ENCODE measurements at regions not wholly inside any gene's neighbourhood (a gene's known extent, or its start where the extent isn't known, plus 50 kb on each side); places are given as distances from the start of the nearest gene placed in this dataset.

DNA sequence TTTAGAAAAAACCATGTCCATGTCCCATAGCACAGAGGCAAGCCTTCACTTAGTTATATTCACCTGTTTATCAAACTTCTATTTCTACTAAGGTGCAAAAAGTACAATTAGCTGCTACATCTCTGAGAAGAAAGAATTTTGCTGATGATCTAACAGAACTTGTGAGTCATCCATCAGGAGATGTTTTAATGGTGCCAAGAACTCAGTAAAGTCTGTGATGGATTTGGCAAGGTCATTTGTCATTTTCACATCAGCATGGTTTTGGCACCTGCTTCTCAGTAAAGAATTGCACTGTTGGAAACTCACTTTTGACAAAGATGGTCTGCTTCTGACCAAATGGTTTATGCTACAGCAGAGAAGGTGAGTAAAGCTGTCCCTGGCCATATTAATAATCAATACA is 195.7 kb upstream of the TMEFF2 start:
- TF ChIP-seq EZH2 (IDR thresholded peaks at IDR 0.05; ENCODE audit: borderline replicate concordance, low read depth, low read length, severe bottlenecking) = no peak
- no peak for TF ChIP-seq CTCF (IDR thresholded peaks at IDR 0.05; ENCODE audit: extremely low read depth in 1 of 2, insufficient read depth in 1 of 2, low read depth in 1 of 2, low read length in 2 of 2)
- no peak for TF ChIP-seq POLR2AphosphoS5 (IDR thresholded peaks at IDR 0.05; ENCODE audit: insufficient read depth, low read depth, low read length)

Measured in endothelial cell of umbilical vein (primary cell).